ENCODE measurements at regions not wholly inside any gene's neighbourhood (a gene's known extent, or its start where the extent isn't known, plus 50 kb on each side); places are given as distances from the start of the nearest gene placed in this dataset.

- CTCF ChIA-PET: no interaction called here
- POLR2A ChIA-PET: no interaction called here
- no peak for DNase-seq (ENCODE audit: extremely low spot score)
- TF ChIP-seq LEF1 (IDR thresholded peaks at IDR 0.05; ENCODE audit: borderline replicate concordance) (no peak), ZNF384 (IDR thresholded peaks at IDR 0.05) (no peak), FOXA1 (IDR thresholded peaks at IDR 0.05) (no peak), BHLHE40 (IDR thresholded peaks at IDR 0.05; ENCODE audit: borderline replicate concordance) (no peak)
Observed at GRCh38 chr11:37957717-37958116, 1359.7 kb upstream of the RAG2 start.

- CTCF ChIA-PET: no interaction called here
- no peak for TF ChIP-seq FOXK2 (IDR thresholded peaks at IDR 0.05)
- TF ChIP-seq SUZ12 (IDR thresholded peaks at IDR 0.05): no peak
- no peak for TF ChIP-seq FOXM1 (IDR thresholded peaks at IDR 0.05; ENCODE audit: borderline replicate concordance)
- TF ChIP-seq CTBP1 (IDR thresholded peaks at IDR 0.05; ENCODE audit: borderline replicate concordance): no peak
- no peak for TF ChIP-seq L3MBTL2 (conservative IDR thresholded peaks at IDR 0.05)
- TF ChIP-seq HDGF (IDR thresholded peaks at IDR 0.05; ENCODE audit: borderline replicate concordance): no peak
- no peak for TF ChIP-seq FOXA1 (IDR thresholded peaks at IDR 0.05)
- TF ChIP-seq PKNOX1 (IDR thresholded peaks at IDR 0.05): no peak
- TF ChIP-seq SP1 (IDR thresholded peaks at IDR 0.05): no peak
- TF ChIP-seq ZNF384 (IDR thresholded peaks at IDR 0.05): no peak
- TF ChIP-seq BHLHE40 (IDR thresholded peaks at IDR 0.05; ENCODE audit: borderline replicate concordance): no peak
- TF ChIP-seq TARDBP (IDR thresholded peaks at IDR 0.05): no peak
- TF ChIP-seq ARNT (IDR thresholded peaks at IDR 0.05): no peak
- no peak for TF ChIP-seq ELF4 (IDR thresholded peaks at IDR 0.05)
- TF ChIP-seq LEF1 (IDR thresholded peaks at IDR 0.05; ENCODE audit: borderline replicate concordance): no peak
- POLR2A ChIA-PET: no interaction called here
- no peak for DNase-seq (ENCODE audit: extremely low spot score)
Observed at GRCh38 chr11:37951996-37952395, 1354.0 kb upstream of the RAG2 start.

- ChIA-PET POLR2A (no interaction called here), CTCF (no interaction called here)
- no peak for DNase-seq (ENCODE audit: extremely low spot score)
- no peak for TF ChIP-seq BHLHE40 (IDR thresholded peaks at IDR 0.05; ENCODE audit: borderline replicate concordance)
- TF ChIP-seq ARNT (IDR thresholded peaks at IDR 0.05): no peak
- no peak for TF ChIP-seq SP1 (IDR thresholded peaks at IDR 0.05)
- TF ChIP-seq SUZ12 (IDR thresholded peaks at IDR 0.05): no peak
Observed at GRCh38 chr11:37948258-37948657, 1350.2 kb upstream of the RAG2 start.

GRCh38 chr11:37947821-37948220 lies 1349.8 kb upstream of the RAG2 start:
- TF ChIP-seq HDGF (IDR thresholded peaks at IDR 0.05; ENCODE audit: borderline replicate concordance) (no peak), FOXK2 (IDR thresholded peaks at IDR 0.05) (no peak), FOXM1 (IDR thresholded peaks at IDR 0.05; ENCODE audit: borderline replicate concordance) (no peak), FOXA1 (IDR thresholded peaks at IDR 0.05) (no peak), SUZ12 (IDR thresholded peaks at IDR 0.05) (no peak), ZNF384 (IDR thresholded peaks at IDR 0.05) (no peak), ELF4 (IDR thresholded peaks at IDR 0.05) (no peak), NFRKB (IDR thresholded peaks at IDR 0.05) (no peak), BHLHE40 (IDR thresholded peaks at IDR 0.05; ENCODE audit: borderline replicate concordance) (no peak), ARNT (IDR thresholded peaks at IDR 0.05) (no peak), LEF1 (IDR thresholded peaks at IDR 0.05; ENCODE audit: borderline replicate concordance) (no peak), SP1 (IDR thresholded peaks at IDR 0.05) (no peak), CTBP1 (IDR thresholded peaks at IDR 0.05; ENCODE audit: borderline replicate concordance) (no peak), PKNOX1 (IDR thresholded peaks at IDR 0.05) (no peak), L3MBTL2 (conservative IDR thresholded peaks at IDR 0.05) (no peak), TARDBP (IDR thresholded peaks at IDR 0.05) (no peak)
- CTCF ChIA-PET: no interaction called here
- POLR2A ChIA-PET: no interaction called here
- no peak for DNase-seq (ENCODE audit: extremely low spot score)

GRCh38 chr11:37946155-37946766 lies 1348.2 kb upstream of the RAG2 start:
- POLR2A ChIA-PET: no interaction called here
- TF ChIP-seq FOXA1 (IDR thresholded peaks at IDR 0.05) (no peak), SP1 (IDR thresholded peaks at IDR 0.05) (no peak), HDGF (IDR thresholded peaks at IDR 0.05; ENCODE audit: borderline replicate concordance) (no peak), PKNOX1 (IDR thresholded peaks at IDR 0.05) (no peak), CTBP1 (IDR thresholded peaks at IDR 0.05; ENCODE audit: borderline replicate concordance) (no peak), ZNF384 (IDR thresholded peaks at IDR 0.05) (no peak), ELF4 (IDR thresholded peaks at IDR 0.05) (no peak), SUZ12 (IDR thresholded peaks at IDR 0.05) (no peak), ARNT (IDR thresholded peaks at IDR 0.05) (no peak), FOXK2 (IDR thresholded peaks at IDR 0.05) (no peak), TARDBP (IDR thresholded peaks at IDR 0.05) (no peak), L3MBTL2 (conservative IDR thresholded peaks at IDR 0.05) (no peak), FOXM1 (IDR thresholded peaks at IDR 0.05; ENCODE audit: borderline replicate concordance) (no peak), NFRKB (IDR thresholded peaks at IDR 0.05) (no peak), LEF1 (IDR thresholded peaks at IDR 0.05; ENCODE audit: borderline replicate concordance) (no peak), BHLHE40 (IDR thresholded peaks at IDR 0.05; ENCODE audit: borderline replicate concordance) (no peak)
- DNase-seq (ENCODE audit: extremely low spot score): no peak
- CTCF ChIA-PET: interaction anchor here (0.6 kb wide), 1 partner anchor 268 kb away, joined by 4 read pairs; no protein-coding TSS in a partner anchor

- CTCF ChIA-PET: no interaction called here
Observed at GRCh38 chr11:37942081-37942480, 1344.0 kb upstream of the RAG2 start.

More at GRCh38 chr11:37942081-37942480, 1344.0 kb upstream of the RAG2 start:
- no peak for DNase-seq (ENCODE audit: extremely low spot score)
- POLR2A ChIA-PET: no interaction called here
- no peak for TF ChIP-seq SP1 (IDR thresholded peaks at IDR 0.05)
- TF ChIP-seq SUZ12 (IDR thresholded peaks at IDR 0.05): no peak
- no peak for TF ChIP-seq FOXK2 (IDR thresholded peaks at IDR 0.05)
- no peak for TF ChIP-seq TARDBP (IDR thresholded peaks at IDR 0.05)
- no peak for TF ChIP-seq BHLHE40 (IDR thresholded peaks at IDR 0.05; ENCODE audit: borderline replicate concordance)
- no peak for TF ChIP-seq ZNF384 (IDR thresholded peaks at IDR 0.05)
- TF ChIP-seq CTBP1 (IDR thresholded peaks at IDR 0.05; ENCODE audit: borderline replicate concordance): no peak
- no peak for TF ChIP-seq PKNOX1 (IDR thresholded peaks at IDR 0.05)
- TF ChIP-seq NFRKB (IDR thresholded peaks at IDR 0.05): no peak
- TF ChIP-seq FOXM1 (IDR thresholded peaks at IDR 0.05; ENCODE audit: borderline replicate concordance): no peak
- no peak for TF ChIP-seq L3MBTL2 (conservative IDR thresholded peaks at IDR 0.05)
- no peak for TF ChIP-seq LEF1 (IDR thresholded peaks at IDR 0.05; ENCODE audit: borderline replicate concordance)
- no peak for TF ChIP-seq HDGF (IDR thresholded peaks at IDR 0.05; ENCODE audit: borderline replicate concordance)
- no peak for TF ChIP-seq ELF4 (IDR thresholded peaks at IDR 0.05)
- TF ChIP-seq FOXA1 (IDR thresholded peaks at IDR 0.05): no peak
- no peak for TF ChIP-seq ARNT (IDR thresholded peaks at IDR 0.05)
